CD14-positive monocyte (primary cell): ENCODE measurements at regions not wholly inside any gene's neighbourhood (a gene's known extent, or its start where the extent isn't known, plus 50 kb on each side); places are given as distances from the start of the nearest gene placed in this dataset.

Experiments used
- DNase-seq, 3 donors: peaks; one replicate each; pipeline ENCODE4 v3.0.0-alpha.2; 2011 to 2022
- H2AFZ ChIP-seq: 2 replicates; pipeline ENCODE4 v1.6.0; 2012; ENCODE audit warnings: mild to moderate bottlenecking, low read depth, low read length, inconsistent platforms; ENCODE audit not compliant: insufficient read depth, poor library complexity, severe bottlenecking
- H3K27ac ChIP-seq, 2 donors: 1 replicate in 1 of 2; 2 replicates in 1 of 2; pipeline ENCODE4 v1.5.1; 2012 to 2013; ENCODE audit warnings: low read length in 2 of 2, control low read depth in 1 of 2, inconsistent platforms in 1 of 2, low read depth in 1 of 2, mild to moderate bottlenecking in 1 of 2
- H3K27me3 ChIP-seq, 2 donors: one replicate each; pipeline versions ENCODE4 v1.6.0 to v1.6.1; 2011 to 2013; ENCODE audit warnings: low read length in 2 of 2; ENCODE audit not compliant: control insufficient read depth in 2 of 2, insufficient read depth in 2 of 2
- H3K36me3 ChIP-seq, 2 donors: replicated peaks in 1 of 2; 1 replicate in 1 of 2; 2 replicates in 1 of 2; pipeline versions ENCODE4 v1.5.1 to v1.6.1; 2012 to 2013; ENCODE audit warnings: low read length in 2 of 2, control low read depth in 1 of 2, inconsistent platforms in 1 of 2, mild to moderate bottlenecking in 1 of 2; ENCODE audit not compliant: insufficient read depth in 2 of 2, control insufficient read depth in 1 of 2
- H3K4me1 ChIP-seq, 2 donors: 1 replicate in 1 of 2; 2 replicates in 1 of 2; pipeline versions ENCODE4 v1.5.1 to v1.6.1; 2012 to 2013; ENCODE audit warnings: low read length in 2 of 2, control low read depth in 1 of 2, inconsistent platforms in 1 of 2, mild to moderate bottlenecking in 1 of 2, moderate library complexity in 1 of 2; ENCODE audit not compliant: insufficient read depth in 2 of 2, control insufficient read depth in 1 of 2
- H3K4me2 ChIP-seq: replicated peaks from 2 replicates; pipeline ENCODE3; 2012; ENCODE audit warnings: low read length, moderate library complexity, mild to moderate bottlenecking; ENCODE audit not compliant: poor library complexity, severe bottlenecking; ENCODE audit errors: extremely low read depth
- H3K4me3 ChIP-seq, 3 experiments: fragments of 200-600 bp in 1 of 3; sonication (generic) in 1 of 3; replicated peaks in 1 of 3; 1 replicate in 2 of 3; 2 replicates in 1 of 3; pipeline ENCODE4 v1.5.1; 2011 to 2013; ENCODE audit warnings: low read length in 3 of 3, mild to moderate bottlenecking in 3 of 3, control low read depth in 2 of 3, low read depth in 2 of 3, inconsistent platforms in 1 of 3, moderate library complexity in 1 of 3
- H3K79me2 ChIP-seq: 2 replicates; pipeline ENCODE4 v1.6.0; 2012; ENCODE audit warnings: mild to moderate bottlenecking, control low read depth, inconsistent platforms, low read length, moderate library complexity; ENCODE audit not compliant: insufficient read depth
- H3K9ac ChIP-seq: 2 replicates; pipeline ENCODE4 v1.6.0; 2017; ENCODE audit warnings: low read length, mild to moderate bottlenecking; ENCODE audit not compliant: insufficient read depth, poor library complexity, severe bottlenecking
- H3K9me3 ChIP-seq, 2 donors: replicated peaks in 1 of 2; 1 replicate in 1 of 2; 2 replicates in 1 of 2; pipeline versions ENCODE4 v1.5.1 to v1.6.1; 2012 to 2013; ENCODE audit warnings: low read length in 2 of 2, control low read depth in 1 of 2; ENCODE audit not compliant: control insufficient read depth in 1 of 2, insufficient read depth in 1 of 2
- H4K20me1 ChIP-seq: 2 replicates; pipeline ENCODE4 v1.6.0; 2012; ENCODE audit warnings: mild to moderate bottlenecking, low read length, control low read depth, moderate library complexity; ENCODE audit not compliant: insufficient read depth
- H3K27ac Mint-ChIP-seq, 7 donors: one replicate each; pipeline ENCODE4 v1.8.0; 2020; ENCODE audit warnings: mild to moderate bottlenecking in 7 of 7, mixed read lengths in 7 of 7, moderate library complexity in 6 of 7, inconsistent platforms in 2 of 7
- H3K27me3 Mint-ChIP-seq, 3 donors: one replicate each; pipeline ENCODE4 v1.8.0; 2021 to 2022; ENCODE audit warnings: low read depth in 3 of 3, mild to moderate bottlenecking in 3 of 3, mixed read lengths in 3 of 3, moderate library complexity in 3 of 3, inconsistent platforms in 1 of 3
- H3K36me3 Mint-ChIP-seq, 2 donors: one replicate each; pipeline ENCODE4 v1.8.0; 2020; ENCODE audit warnings: mixed read lengths in 2 of 2, inconsistent platforms in 1 of 2, mild to moderate bottlenecking in 1 of 2
- H3K4me1 Mint-ChIP-seq: one replicate; pipeline ENCODE4 v1.8.0; 2020; ENCODE audit warnings: mild to moderate bottlenecking, mixed read lengths
- H3K4me3 Mint-ChIP-seq, 2 donors: one replicate each; pipeline ENCODE4 v1.8.0; 2020; ENCODE audit warnings: mild to moderate bottlenecking in 2 of 2, mixed read lengths in 2 of 2, moderate library complexity in 1 of 2
- H3K9me3 Mint-ChIP-seq, 7 donors: one replicate each; pipeline ENCODE4 v1.8.0; 2020 to 2022; ENCODE audit warnings: mixed read lengths in 7 of 7, mild to moderate bottlenecking in 6 of 7, moderate library complexity in 6 of 7, inconsistent platforms in 2 of 7
- WGBS: methylation state at CpG from one replicate; pipeline ENCODE4 v1.1.5; 2013; ENCODE audit warnings: missing lambda C conversion rate; ENCODE audit not compliant: insufficient coverage; 5-methylcytosine and 5-hydroxymethylcytosine counted together
- intact Hi-C, 2 donors: fragments of 100-400 bp; cut with micrococcal nuclease; formaldehyde crosslinking; loops; one replicate each; pipeline versions ENCODE4 v1.15.0 to v1.15.1; 2023
- TF ChIP-seq, protein P1 (sequence below): fragments of 200-600 bp; IDR thresholded peaks from one replicate; pipeline ENCODE4 v1.8.0; 2022; ENCODE audit warnings: antibody characterized with exemption, mild to moderate bottlenecking

GRCh38 chr5:23284656-23285055, 222.8 kb upstream of the PRDM9 start:
- DNase-seq, result no peak
- no peaks in the 10 kb centered on the region for H3K27me3 Mint-ChIP-seq
- Histone ChIP-seq H3K27me3 (no peaks in the 10 kb centered on the region), H3K4me1 (no peaks in the 10 kb centered on the region), H3K4me3 (no peak overlapping the region), H3K9ac (no peak overlapping the region), H3K4me2 (no peak overlapping the region), H2AFZ (no peak overlapping the region), H3K27ac (no peak overlapping the region), H4K20me1 (no peaks in the 10 kb centered on the region), H3K79me2 (no peaks in the 10 kb centered on the region), H3K36me3 (no peaks in the 10 kb centered on the region), H3K9me3 (no peaks in the 10 kb centered on the region)
- no peaks in the 10 kb centered on the region for H3K4me1 Mint-ChIP-seq
- no CpG with 5 or more reads among the region's 2 CpGs for WGBS
- H3K4me3 Mint-ChIP-seq, result no peak overlapping the region
- H3K9me3 Mint-ChIP-seq, result no peaks in the 10 kb centered on the region
- intact Hi-C loops, result no loop called here
- TF ChIP-seq, protein P1, sequence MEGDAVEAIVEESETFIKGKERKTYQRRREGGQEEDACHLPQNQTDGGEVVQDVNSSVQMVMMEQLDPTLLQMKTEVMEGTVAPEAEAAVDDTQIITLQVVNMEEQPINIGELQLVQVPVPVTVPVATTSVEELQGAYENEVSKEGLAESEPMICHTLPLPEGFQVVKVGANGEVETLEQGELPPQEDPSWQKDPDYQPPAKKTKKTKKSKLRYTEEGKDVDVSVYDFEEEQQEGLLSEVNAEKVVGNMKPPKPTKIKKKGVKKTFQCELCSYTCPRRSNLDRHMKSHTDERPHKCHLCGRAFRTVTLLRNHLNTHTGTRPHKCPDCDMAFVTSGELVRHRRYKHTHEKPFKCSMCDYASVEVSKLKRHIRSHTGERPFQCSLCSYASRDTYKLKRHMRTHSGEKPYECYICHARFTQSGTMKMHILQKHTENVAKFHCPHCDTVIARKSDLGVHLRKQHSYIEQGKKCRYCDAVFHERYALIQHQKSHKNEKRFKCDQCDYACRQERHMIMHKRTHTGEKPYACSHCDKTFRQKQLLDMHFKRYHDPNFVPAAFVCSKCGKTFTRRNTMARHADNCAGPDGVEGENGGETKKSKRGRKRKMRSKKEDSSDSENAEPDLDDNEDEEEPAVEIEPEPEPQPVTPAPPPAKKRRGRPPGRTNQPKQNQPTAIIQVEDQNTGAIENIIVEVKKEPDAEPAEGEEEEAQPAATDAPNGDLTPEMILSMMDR, result no peak
- H3K36me3 Mint-ChIP-seq, result no peaks in the 10 kb centered on the region
- no peak overlapping the region for H3K27ac Mint-ChIP-seq

GRCh38 chr5:23274171-23274570, 233.2 kb upstream of the PRDM9 start:
- H3K4me2 ChIP-seq, result no peak overlapping the region
- H3K4me3 ChIP-seq, result no peak overlapping the region
- Mint-ChIP-seq H3K4me1 (no peaks in the 10 kb centered on the region), H3K9me3 (peaks cover 0 to 8% (median 2%) of the 10 kb centered on the region in 7 donors), H3K27ac (no peak overlapping the region), H3K36me3 (no peaks in the 10 kb centered on the region), H3K27me3 (no peaks in the 10 kb centered on the region), H3K4me3 (no peak overlapping the region)
- no CpG with 5 or more reads among the region's 3 CpGs for WGBS
- H3K27me3 ChIP-seq, result no peaks in the 10 kb centered on the region
- TF ChIP-seq, protein P1, result no peak
- H2AFZ ChIP-seq, result no peak overlapping the region
- intact Hi-C loops, result no loop called here
- no peaks in the 10 kb centered on the region for H3K36me3 ChIP-seq
- no peak overlapping the region for H3K27ac ChIP-seq
- H3K79me2 ChIP-seq, result no peaks in the 10 kb centered on the region
- peaks cover 8% of the 10 kb centered on the region in 2 donors for H3K9me3 ChIP-seq
- H4K20me1 ChIP-seq, result no peaks in the 10 kb centered on the region
- no peak for DNase-seq
- H3K4me1 ChIP-seq, result no peaks in the 10 kb centered on the region
- H3K9ac ChIP-seq, result no peak overlapping the region
